Head of caudate nucleus (tissue), 42 donors: ENCODE measurements at regions not wholly inside any gene's neighbourhood (a gene's known extent, or its start where the extent isn't known, plus 50 kb on each side); places are given as distances from the start of the nearest gene placed in this dataset.

Source experiments
- DNase-seq, 42 donors: peaks; one replicate each; pipeline versions ENCODE4 v3.0.0 to v3.0.0-alpha.2; 2020 to 2021; ENCODE audit warnings: mixed read lengths in 7 of 42
- intact Hi-C: fragments of 100-400 bp; cut with DNase I; formaldehyde crosslinking; loops from one replicate; pipeline ENCODE4 v1.15.0; 2022

- no peak for DNase-seq
- intact Hi-C loops = no loop called here
Observed at GRCh38 chr2:166607880-166608279, 113.8 kb upstream of the SCN7A start.

GRCh38 chr2:166593403-166593802, 99.4 kb upstream of the SCN7A start:
- intact Hi-C loops = no loop called here

DNA sequence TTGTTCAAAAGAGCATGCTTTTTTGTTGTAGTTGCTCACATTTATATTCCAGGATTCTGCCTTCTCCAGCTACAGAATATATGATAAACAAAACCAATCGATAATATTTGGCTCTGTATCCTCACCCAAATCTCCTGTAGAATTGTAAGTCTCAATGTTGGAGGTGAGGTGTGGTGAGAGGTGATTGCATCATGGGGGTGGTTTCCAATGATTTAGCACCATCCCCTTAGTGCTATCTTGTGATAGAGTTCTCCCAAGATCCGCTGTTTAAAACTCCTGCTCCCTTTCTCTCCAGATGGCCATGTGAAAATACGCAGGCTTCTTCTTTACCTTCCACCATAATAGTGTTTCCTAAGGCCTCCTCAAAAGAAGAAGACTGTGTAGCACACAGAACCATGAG, 98.7 kb upstream of the SCN7A start:
- no peak for DNase-seq
- intact Hi-C loops = no loop called here

More at GRCh38 chr2:166593403-166593802, 99.4 kb upstream of the SCN7A start:
- DNase-seq = no peak

DNA sequence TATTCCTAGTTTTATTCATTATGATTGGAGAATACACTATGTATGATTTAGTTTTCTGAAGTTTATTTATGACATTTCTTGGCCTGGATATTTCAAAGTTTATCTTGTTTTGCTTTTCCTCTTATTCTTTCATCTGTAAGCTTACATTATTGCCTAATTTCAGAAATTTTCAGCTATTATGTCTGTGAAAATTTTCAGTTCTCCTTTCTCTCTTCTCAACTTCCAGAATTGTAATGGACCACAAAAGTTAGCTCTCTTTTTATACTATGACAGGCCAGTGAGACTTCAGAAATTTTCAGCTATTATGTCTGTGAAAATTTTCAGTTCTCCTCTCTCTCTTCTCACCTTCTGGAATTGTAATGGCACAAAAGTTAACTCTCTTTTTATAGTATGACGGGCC, 97.2 kb upstream of the SCN7A start:
- DNase-seq = no peak
- intact Hi-C loops = no loop called here

- DNase-seq = no peak
- intact Hi-C loops = no loop called here
Observed at GRCh38 chr2:166573391-166573790, 79.3 kb upstream of the SCN7A start.

DNA sequence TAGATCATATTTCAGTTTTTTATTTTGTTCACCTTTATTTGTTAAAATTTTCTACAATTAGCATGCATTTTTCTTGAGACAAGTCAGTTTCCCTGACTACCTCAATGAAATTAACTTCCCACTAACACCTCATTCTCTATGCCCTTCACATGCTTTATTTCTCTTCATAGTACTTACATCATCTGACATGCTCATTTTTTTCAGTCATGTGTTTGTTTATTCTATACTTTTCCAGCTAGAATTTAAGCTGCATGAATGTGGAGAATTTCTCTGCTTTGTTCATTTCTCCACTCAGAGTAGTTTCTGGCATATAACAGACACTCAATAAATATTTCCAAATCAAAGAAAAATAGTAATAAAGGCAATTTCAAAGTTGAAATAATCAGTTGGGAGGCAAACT, 78.9 kb upstream of the SCN7A start:
- no peak for DNase-seq
- intact Hi-C loops = no loop called here

GRCh38 chr2:166568409-166568808, 74.4 kb upstream of the SCN7A start:
- intact Hi-C loops = no loop called here
- DNase-seq = no peak

- intact Hi-C loops = no loop called here
- DNase-seq = no peak
Observed at GRCh38 chr2:166565501-166565900, 71.5 kb upstream of the SCN7A start.

DNA sequence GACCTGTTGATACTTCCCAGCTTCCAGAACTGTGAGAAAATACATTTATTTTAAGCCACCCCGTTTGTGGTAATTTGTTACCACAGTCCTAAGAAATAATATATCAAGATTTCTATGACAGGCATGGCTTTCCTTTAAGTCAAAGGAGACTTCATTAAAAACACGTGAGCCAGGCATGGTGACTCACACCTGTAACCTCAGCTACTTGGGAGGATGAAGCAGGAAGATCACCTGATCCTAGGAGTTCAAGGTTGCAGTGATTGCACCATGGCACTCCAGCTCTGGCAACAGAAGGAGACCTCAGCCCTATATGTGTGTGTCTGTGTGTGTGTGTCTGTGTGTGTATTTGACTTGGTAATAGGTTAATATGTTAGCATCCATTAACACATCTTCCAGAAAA, 69.8 kb upstream of the SCN7A start:
- no peak for DNase-seq
- intact Hi-C loops = no loop called here

DNA sequence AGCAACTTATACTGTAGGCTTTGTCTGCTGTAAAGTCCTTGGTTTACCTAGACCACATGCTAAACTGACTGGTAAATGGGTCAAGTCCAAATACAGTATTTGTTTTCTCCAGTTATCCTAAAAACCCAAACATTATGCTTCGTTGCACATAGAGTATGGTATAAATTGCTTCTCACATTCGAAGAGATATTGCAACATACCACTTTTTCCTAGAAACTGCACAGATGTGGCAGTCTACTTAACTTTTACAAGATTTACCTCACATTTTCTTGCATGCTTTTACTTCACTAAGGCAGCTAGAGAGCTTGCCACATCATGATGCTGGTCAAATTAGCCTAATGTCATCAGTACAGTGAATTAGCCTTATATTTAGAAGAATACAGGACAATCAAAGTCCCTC, 66.0 kb upstream of the SCN7A start:
- intact Hi-C loops = no loop called here
- no peak for DNase-seq

- no peak for DNase-seq
- intact Hi-C loops = no loop called here
Observed at GRCh38 chr2:166550923-166551322, 56.9 kb upstream of the SCN7A start.

- intact Hi-C loops = no loop called here
- DNase-seq = no peak
Observed at GRCh38 chr2:166545473-166545872, 51.4 kb upstream of the SCN7A start.
